ENCODE measurements at regions not wholly inside any gene's neighbourhood (a gene's known extent, or its start where the extent isn't known, plus 50 kb on each side); places are given as distances from the start of the nearest gene placed in this dataset.

DNA sequence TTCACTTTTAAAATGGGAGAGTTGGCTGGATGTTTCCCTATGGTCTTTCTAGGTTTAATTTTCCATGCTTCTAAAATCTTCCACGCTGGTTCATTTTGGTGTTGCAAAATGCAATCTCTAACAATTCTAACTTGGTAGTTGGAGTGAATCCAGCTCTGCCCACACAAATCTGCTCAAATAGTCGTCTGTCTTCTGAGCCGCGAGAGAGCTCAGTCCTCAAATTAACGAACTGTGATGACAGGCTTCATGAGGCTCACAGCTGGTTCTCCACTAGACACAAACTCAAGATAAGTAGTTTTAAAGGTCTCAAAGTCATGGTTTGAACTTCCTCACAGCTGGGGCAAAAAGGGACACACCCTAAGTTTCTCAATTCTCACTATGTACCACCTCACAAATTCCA lies 178.6 kb upstream of the LYSMD4 start:
- Histone ChIP-seq H3K23ac (ENCODE audit: insufficient read length) (no peak overlapping the region), H3K9me3 (ENCODE audit: insufficient read depth in 2 of 2, low read depth in 1 of 2, low read length in 1 of 2) (no peaks in the 10 kb centered on the region), H3K4me2 (ENCODE audit: insufficient read depth in 1 of 2, low read depth in 2 of 2, low read length in 2 of 2) (no peak overlapping the region), H3K79me2 (ENCODE audit: control insufficient read depth in 1 of 2, insufficient read depth in 2 of 2, low read length in 2 of 2) (no peaks in the 10 kb centered on the region), H2BK5ac (ENCODE audit: low read depth, low read length) (no peak overlapping the region), H3K36me3 (ENCODE audit: control insufficient read depth in 2 of 4, insufficient read depth in 4 of 4, low read length in 3 of 4) (no peaks in the 10 kb centered on the region), H4K8ac (ENCODE audit: extremely low read depth, insufficient read depth, low read length) (no peak overlapping the region), H2BK12ac (ENCODE audit: low read depth, low read length) (no peak overlapping the region), H2AK5ac (ENCODE audit: low read depth, low read length) (no peak overlapping the region), H3K4me3 (ENCODE audit: extremely low read depth in 1 of 4, insufficient read depth in 2 of 4, low read depth in 3 of 4, low read length in 4 of 4) (no peak overlapping the region), H3K27ac (ENCODE audit: low read depth, low read length) (no peak overlapping the region), H3K14ac (ENCODE audit: insufficient read length) (no peak overlapping the region), H3K4ac (replicated peaks; ENCODE audit: insufficient read length, low read depth, low read length) (no peak overlapping the region), H3K56ac (replicated peaks; ENCODE audit: insufficient read length, low read depth, low read length) (no peak overlapping the region), H2BK20ac (ENCODE audit: low read length) (no peak overlapping the region), H2BK120ac (replicated peaks; ENCODE audit: low read depth, low read length) (no peak overlapping the region), H2BK15ac (ENCODE audit: low read length) (no peak overlapping the region), H4K20me1 (replicated peaks in 1 of 2; ENCODE audit: control insufficient read depth in 1 of 2, insufficient read depth in 2 of 2, low read length in 2 of 2) (no peaks in the 10 kb centered on the region), H3K23me2 (ENCODE audit: low read depth, low read length) (no peaks in the 10 kb centered on the region), H3K9ac (replicated peaks in 1 of 4; ENCODE audit: extremely low read depth in 1 of 4, low read depth in 3 of 4, low read length in 3 of 4) (no peak overlapping the region), H3K18ac (ENCODE audit: extremely low read depth, low read length) (no peak overlapping the region), H4K5ac (ENCODE audit: insufficient read length, low read depth, low read length) (no peak overlapping the region), H3K4me1 (replicated peaks in 1 of 4; ENCODE audit: control insufficient read depth in 3 of 4, insufficient read depth in 4 of 4, low read length in 3 of 4) (no peaks in the 10 kb centered on the region), H4K91ac (replicated peaks; ENCODE audit: insufficient read length, low read length) (no peak overlapping the region), H2AFZ (ENCODE audit: low read length) (no peak overlapping the region), H3K27me3 (replicated peaks in 1 of 4; ENCODE audit: control insufficient read depth in 3 of 4, extremely low read depth in 1 of 4, insufficient read depth in 3 of 4, low read length in 3 of 4) (no peaks in the 10 kb centered on the region; a peak in 1 of 7 replicates), H3K79me1 (ENCODE audit: low read depth, low read length) (no peaks in the 10 kb centered on the region)
- ChIA-PET CTCF (ENCODE audit: partially characterized antibody) (interaction anchor here (0.8 to 1.3 kb wide), 5 partner anchors 10 to 639 kb away, joined by 3 to 7 read pairs (median 4); no protein-coding TSS in a partner anchor), POLR2A (ENCODE audit: partially characterized antibody) (no interaction called here)
- 95% methylated on average over 5 of the region's 5 CpGs; no CpG with 5 or more reads in 1 of the 2 experiments for WGBS, 2 experiments (ENCODE audit: extremely low coverage in 1 of 2, insufficient coverage in 1 of 2, insufficient read length in 1 of 2, insufficient replicate concordance in 2 of 2, low coverage in 1 of 2, low lambda C conversion rate in 2 of 2, missing lambda C conversion rate in 1 of 2)
- DNase-seq (ENCODE audit: low read depth in 1 of 2, low spot score in 2 of 2) (no peak), FAIRE-seq (no peak)
- TF ChIP-seq SP1 (IDR thresholded peaks at IDR 0.05; ENCODE audit: low read depth, low read length), result no peak
